ENCODE measurements at regions not wholly inside any gene's neighbourhood (a gene's known extent, or its start where the extent isn't known, plus 50 kb on each side); places are given as distances from the start of the nearest gene placed in this dataset.

- no peak for TF ChIP-seq CTCF (IDR thresholded peaks at IDR 0.05; ENCODE audit: unreplicated experiment)
- DNase-seq (ENCODE audit: low spot score): peak; percentile 22
- no peaks in the 10 kb centered on the region for H3K36me3 Mint-ChIP-seq (ENCODE audit: low read depth, unreplicated experiment)
- H3K9me3 Mint-ChIP-seq (ENCODE audit: unreplicated experiment): no peaks in the 10 kb centered on the region
- H3K27ac Mint-ChIP-seq (ENCODE audit: unreplicated experiment): no peak overlapping the region
- peaks cover 2% of the 10 kb centered on the region for H3K27me3 Mint-ChIP-seq (ENCODE audit: unreplicated experiment)
- peaks cover 20% of the 10 kb centered on the region for H3K4me1 Mint-ChIP-seq (ENCODE audit: unreplicated experiment)
- H3K4me3 Mint-ChIP-seq (ENCODE audit: unreplicated experiment): no peak overlapping the region
Observed at GRCh38 chr2:58866040-58866439, 624.9 kb upstream of the FANCL start.

- no peak for TF ChIP-seq CTCF (IDR thresholded peaks at IDR 0.05; ENCODE audit: unreplicated experiment)
- peaks cover 2% of the 10 kb centered on the region for H3K27me3 Mint-ChIP-seq (ENCODE audit: unreplicated experiment)
- H3K4me3 Mint-ChIP-seq (ENCODE audit: unreplicated experiment): no peak overlapping the region
- H3K27ac Mint-ChIP-seq (ENCODE audit: unreplicated experiment): peak overlapping the region; percentile 50
- no peaks in the 10 kb centered on the region for H3K9me3 Mint-ChIP-seq (ENCODE audit: unreplicated experiment)
- DNase-seq (ENCODE audit: low spot score): no peak
- H3K36me3 Mint-ChIP-seq (ENCODE audit: low read depth, unreplicated experiment): no peaks in the 10 kb centered on the region
- peaks cover 20% of the 10 kb centered on the region for H3K4me1 Mint-ChIP-seq (ENCODE audit: unreplicated experiment)
Observed at GRCh38 chr2:58865436-58865835, 624.3 kb upstream of the FANCL start.

GRCh38 chr2:58862244-58862643 lies 621.1 kb upstream of the FANCL start:
- H3K36me3 Mint-ChIP-seq (ENCODE audit: low read depth, unreplicated experiment): no peaks in the 10 kb centered on the region
- no peak overlapping the region for H3K27ac Mint-ChIP-seq (ENCODE audit: unreplicated experiment)
- no peak for DNase-seq (ENCODE audit: low spot score)
- no peaks in the 10 kb centered on the region for H3K9me3 Mint-ChIP-seq (ENCODE audit: unreplicated experiment)
- H3K4me1 Mint-ChIP-seq (ENCODE audit: unreplicated experiment): peaks cover 20% of the 10 kb centered on the region
- H3K4me3 Mint-ChIP-seq (ENCODE audit: unreplicated experiment): no peak overlapping the region
- H3K27me3 Mint-ChIP-seq (ENCODE audit: unreplicated experiment): peaks cover 2% of the 10 kb centered on the region
- TF ChIP-seq CTCF (IDR thresholded peaks at IDR 0.05; ENCODE audit: unreplicated experiment): no peak

GRCh38 chr2:58860586-58860985 lies 619.5 kb upstream of the FANCL start:
- H3K27me3 Mint-ChIP-seq (ENCODE audit: unreplicated experiment): peaks cover 2% of the 10 kb centered on the region
- no peak for DNase-seq (ENCODE audit: low spot score)
- no peak for TF ChIP-seq CTCF (IDR thresholded peaks at IDR 0.05; ENCODE audit: unreplicated experiment)
- H3K36me3 Mint-ChIP-seq (ENCODE audit: low read depth, unreplicated experiment): no peaks in the 10 kb centered on the region
- H3K9me3 Mint-ChIP-seq (ENCODE audit: unreplicated experiment): no peaks in the 10 kb centered on the region
- H3K4me1 Mint-ChIP-seq (ENCODE audit: unreplicated experiment): peaks cover 13% of the 10 kb centered on the region
- no peak overlapping the region for H3K4me3 Mint-ChIP-seq (ENCODE audit: unreplicated experiment)
- H3K27ac Mint-ChIP-seq (ENCODE audit: unreplicated experiment): no peak overlapping the region

- no peak for DNase-seq (ENCODE audit: low spot score)
- H3K4me1 Mint-ChIP-seq (ENCODE audit: unreplicated experiment): no peaks in the 10 kb centered on the region
- H3K9me3 Mint-ChIP-seq (ENCODE audit: unreplicated experiment): no peaks in the 10 kb centered on the region
- no peak overlapping the region for H3K4me3 Mint-ChIP-seq (ENCODE audit: unreplicated experiment)
- no peaks in the 10 kb centered on the region for H3K36me3 Mint-ChIP-seq (ENCODE audit: low read depth, unreplicated experiment)
- TF ChIP-seq CTCF (IDR thresholded peaks at IDR 0.05; ENCODE audit: unreplicated experiment): no peak
- H3K27ac Mint-ChIP-seq (ENCODE audit: unreplicated experiment): no peak overlapping the region
- H3K27me3 Mint-ChIP-seq (ENCODE audit: unreplicated experiment): no peaks in the 10 kb centered on the region
Observed at GRCh38 chr2:58856100-58856499, 615.0 kb upstream of the FANCL start.
